Testis (tissue), 2 donors: ENCODE measurements at regions not wholly inside any gene's neighbourhood (a gene's known extent, or its start where the extent isn't known, plus 50 kb on each side); places are given as distances from the start of the nearest gene placed in this dataset.

Experiments
- DNase-seq: peaks from one replicate; pipeline ENCODE4 v3.0.0-alpha.2; 2019
- H3K27ac ChIP-seq, 2 donors: fragments of 200-600 bp; sonication (generic); one replicate each; pipeline ENCODE4 v1.5.1; 2019
- H3K27me3 ChIP-seq: fragments of 200-600 bp; sonication (generic); one replicate; pipeline ENCODE4 v1.5.1; 2019
- H3K36me3 ChIP-seq: fragments of 200-600 bp; sonication (generic); one replicate; pipeline ENCODE4 v1.5.1; 2017; ENCODE audit warnings: low read depth; ENCODE audit errors: missing control alignments
- H3K4me1 ChIP-seq: fragments of 200-600 bp; sonication (generic); one replicate; pipeline ENCODE4 v1.5.1; 2019
- H3K4me3 ChIP-seq, 2 donors: fragments of 200-600 bp; sonication (generic); one replicate each; pipeline ENCODE4 v1.5.1; 2017 to 2019
- H3K9me3 ChIP-seq: fragments of 200-600 bp; sonication (generic); one replicate; pipeline ENCODE4 v1.5.1; 2017
- POLR2A ChIP-seq: fragments of 450-650 bp; IDR thresholded peaks from one replicate; pipeline ENCODE4 v1.6.1; 2017; ENCODE audit warnings: antibody characterized with exemption, mild to moderate bottlenecking, moderate library complexity
- WGBS, 2 donors: methylation state at CpG; one replicate each; pipeline ENCODE4 v1.1.5; 2018; 5-methylcytosine and 5-hydroxymethylcytosine counted together
- intact Hi-C: fragments of 100-400 bp; cut with DNase I; formaldehyde crosslinking; loops from one replicate; pipeline ENCODE4 v1.15.1; 2023; ENCODE audit warnings: low total_unique reads
- TF ChIP-seq, protein P1 (sequence below), 3 experiments: fragments of 450-650 bp in 2 of 3; fragments of 200-600 bp in 1 of 3; sonication (generic) in 1 of 3; IDR thresholded peaks; one replicate each; pipeline ENCODE4 v1.5.1; 2016 to 2019; ENCODE audit warnings: antibody characterized with exemption in 3 of 3, mild to moderate bottlenecking in 2 of 3, moderate library complexity in 1 of 3

DNA sequence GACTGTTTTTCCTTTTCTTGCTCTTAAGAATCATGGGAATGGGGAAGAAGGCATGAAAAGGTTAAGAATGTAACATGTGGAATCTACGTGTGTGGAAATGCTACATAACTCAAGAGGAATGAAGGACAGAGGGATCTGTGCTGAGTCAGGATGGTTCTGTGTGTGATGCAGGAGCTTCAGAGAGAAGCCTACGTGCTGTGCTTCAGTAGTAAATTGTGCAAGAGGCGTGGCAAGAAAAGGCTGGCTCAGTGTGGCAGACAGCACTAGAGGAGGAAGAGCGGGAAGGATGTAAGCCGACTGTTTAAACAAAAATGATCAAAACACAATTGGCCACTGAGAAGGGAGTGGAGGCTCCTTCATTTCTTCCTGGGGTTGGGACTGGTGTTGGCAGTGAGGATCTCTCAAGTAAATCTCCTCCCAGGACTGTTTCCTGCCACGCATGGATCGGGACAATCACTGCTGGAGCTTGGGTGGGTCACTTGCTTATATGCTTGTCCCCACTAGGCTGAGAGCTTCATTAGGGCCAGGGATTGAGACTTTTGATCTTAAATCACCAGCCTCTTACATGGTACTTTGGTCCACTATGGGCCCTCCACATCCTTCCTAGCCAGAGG lies 59.4 kb upstream of the BASP1 start:
- Histone ChIP-seq H3K9me3 (no peaks in the 10 kb centered on the region), H3K36me3 (no peaks in the 10 kb centered on the region), H3K27me3 (no peaks in the 10 kb centered on the region), H3K27ac (no peak overlapping the region), H3K4me3 (no peak overlapping the region), H3K4me1 (no peaks in the 10 kb centered on the region)
- no peak for TF ChIP-seq POLR2A
- TF ChIP-seq, protein P1, sequence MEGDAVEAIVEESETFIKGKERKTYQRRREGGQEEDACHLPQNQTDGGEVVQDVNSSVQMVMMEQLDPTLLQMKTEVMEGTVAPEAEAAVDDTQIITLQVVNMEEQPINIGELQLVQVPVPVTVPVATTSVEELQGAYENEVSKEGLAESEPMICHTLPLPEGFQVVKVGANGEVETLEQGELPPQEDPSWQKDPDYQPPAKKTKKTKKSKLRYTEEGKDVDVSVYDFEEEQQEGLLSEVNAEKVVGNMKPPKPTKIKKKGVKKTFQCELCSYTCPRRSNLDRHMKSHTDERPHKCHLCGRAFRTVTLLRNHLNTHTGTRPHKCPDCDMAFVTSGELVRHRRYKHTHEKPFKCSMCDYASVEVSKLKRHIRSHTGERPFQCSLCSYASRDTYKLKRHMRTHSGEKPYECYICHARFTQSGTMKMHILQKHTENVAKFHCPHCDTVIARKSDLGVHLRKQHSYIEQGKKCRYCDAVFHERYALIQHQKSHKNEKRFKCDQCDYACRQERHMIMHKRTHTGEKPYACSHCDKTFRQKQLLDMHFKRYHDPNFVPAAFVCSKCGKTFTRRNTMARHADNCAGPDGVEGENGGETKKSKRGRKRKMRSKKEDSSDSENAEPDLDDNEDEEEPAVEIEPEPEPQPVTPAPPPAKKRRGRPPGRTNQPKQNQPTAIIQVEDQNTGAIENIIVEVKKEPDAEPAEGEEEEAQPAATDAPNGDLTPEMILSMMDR (IDR thresholded peaks at IDR 0.05) = no peak
- DNase-seq = no peak
- 87 to 88% methylated on average over 7 of the region's 7 CpGs for WGBS, 2 donors
- intact Hi-C loops = no loop called here

DNA sequence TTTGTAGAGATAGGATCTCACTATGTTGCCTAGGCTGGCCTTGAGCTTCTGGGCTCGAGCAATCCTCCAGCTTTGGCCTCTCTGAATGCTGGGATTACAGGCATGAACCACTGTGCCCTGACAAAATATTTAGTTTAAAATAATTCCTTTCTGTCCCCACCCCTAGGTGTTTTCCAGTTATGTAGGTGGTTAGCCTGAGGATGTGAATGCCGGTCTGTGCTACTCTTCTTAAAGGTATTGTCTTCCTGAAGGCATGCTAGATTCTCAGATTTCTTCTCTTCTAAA lies 56.7 kb upstream of the BASP1 start:
- 61 to 78% methylated on average over 2 of the region's 2 CpGs for WGBS, 2 donors
- TF ChIP-seq, protein P1 (IDR thresholded peaks at IDR 0.05) = no peak
- no peak for TF ChIP-seq POLR2A
- H3K9me3 ChIP-seq = no peaks in the 10 kb centered on the region
- DNase-seq = no peak
- H3K4me1 ChIP-seq = no peaks in the 10 kb centered on the region
- intact Hi-C loops = no loop called here
- no peaks in the 10 kb centered on the region for H3K36me3 ChIP-seq
- no peaks in the 10 kb centered on the region for H3K27me3 ChIP-seq
- no peak overlapping the region for H3K27ac ChIP-seq
- no peak overlapping the region for H3K4me3 ChIP-seq

DNA sequence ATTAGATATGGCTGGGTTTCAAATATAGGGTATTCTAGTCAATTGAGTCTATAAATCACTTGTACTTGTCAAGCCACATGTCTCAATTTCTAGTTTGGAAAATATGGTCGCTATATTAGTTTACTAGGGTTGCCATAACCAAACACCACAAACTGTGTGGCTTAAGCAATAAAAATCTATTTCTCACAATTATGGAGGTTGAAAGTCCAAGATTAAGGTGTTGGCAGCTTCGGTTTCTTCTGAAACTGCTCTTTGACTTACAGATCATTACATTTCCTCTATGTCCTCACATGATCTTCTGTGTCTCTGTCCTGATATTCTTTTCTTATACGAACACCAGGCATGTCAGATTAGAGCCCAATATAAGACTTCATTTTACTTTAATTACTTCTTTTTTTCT lies 55.8 kb upstream of the BASP1 start:
- 96 to 97% methylated on average over 3 of the region's 3 CpGs for WGBS, 2 donors
- Histone ChIP-seq H3K4me1 (no peaks in the 10 kb centered on the region), H3K36me3 (no peaks in the 10 kb centered on the region), H3K27ac (no peak overlapping the region), H3K9me3 (no peaks in the 10 kb centered on the region), H3K27me3 (no peaks in the 10 kb centered on the region), H3K4me3 (no peak overlapping the region)
- DNase-seq = no peak
- TF ChIP-seq, protein P1 (IDR thresholded peaks at IDR 0.05) = no peak
- intact Hi-C loops = no loop called here

DNA sequence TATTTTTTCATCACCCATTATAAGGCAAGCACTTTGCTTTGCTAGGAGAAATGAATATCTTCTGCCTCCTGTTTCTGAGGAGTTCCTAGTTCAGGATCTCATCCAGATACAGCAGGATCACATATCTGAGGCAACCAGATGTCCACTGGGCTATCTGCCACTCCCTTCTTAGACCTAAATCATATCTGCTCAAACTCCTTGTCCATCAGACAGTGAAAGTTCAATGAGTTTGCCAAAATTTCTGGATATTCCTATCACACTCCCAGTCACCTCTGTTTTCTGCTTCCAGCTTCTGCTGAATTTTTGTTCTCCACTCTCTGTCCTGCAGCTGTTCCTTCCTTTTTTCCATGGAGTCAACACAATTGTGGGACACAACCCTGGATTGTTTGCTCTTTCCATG lies 54.2 kb upstream of the BASP1 start:
- Histone ChIP-seq H3K27me3 (no peaks in the 10 kb centered on the region), H3K9me3 (no peaks in the 10 kb centered on the region), H3K36me3 (no peaks in the 10 kb centered on the region), H3K27ac (no peak overlapping the region), H3K4me3 (no peak overlapping the region), H3K4me1 (no peaks in the 10 kb centered on the region)
- no peak for DNase-seq
- intact Hi-C loops = no loop called here
- no peak for TF ChIP-seq POLR2A
- TF ChIP-seq, protein P1 (IDR thresholded peaks at IDR 0.05) = no peak

DNA sequence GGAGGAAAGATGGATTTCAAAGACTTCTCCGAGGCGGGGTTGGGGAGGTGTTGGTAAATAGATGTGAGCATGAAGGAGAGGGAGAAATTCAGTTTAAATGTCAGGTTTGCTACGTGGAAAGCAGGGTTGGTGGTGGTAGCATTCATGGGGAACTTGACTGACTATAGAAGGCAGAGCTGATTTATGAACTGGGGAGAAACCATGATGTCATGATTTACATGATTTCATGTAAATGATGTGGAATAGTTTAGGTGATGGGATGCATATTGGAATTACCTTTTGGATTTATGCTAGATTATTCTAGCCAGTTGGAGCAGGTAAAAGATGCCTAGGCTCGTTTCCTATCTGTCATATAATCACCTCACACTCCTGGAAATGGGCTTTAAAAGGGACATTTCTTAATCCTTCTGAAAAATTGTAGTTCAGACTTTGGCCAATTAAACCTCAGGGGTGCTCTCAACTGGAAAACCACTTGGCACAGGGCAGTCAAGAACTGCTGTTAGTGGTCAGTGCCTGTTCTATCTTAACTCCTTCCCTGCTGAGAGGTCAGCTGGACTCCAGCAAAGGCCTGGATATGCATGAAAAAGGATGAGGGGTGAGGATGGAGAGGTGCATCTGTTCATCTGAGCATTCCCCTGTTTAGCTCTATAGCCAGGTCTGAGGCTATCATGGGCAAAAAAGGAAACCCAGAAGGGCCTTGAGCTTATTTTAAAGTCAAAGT lies 50.1 kb upstream of the BASP1 start:
- H3K4me3 ChIP-seq = no peak overlapping the region
- 75 to 87% methylated on average over 4 of the region's 4 CpGs for WGBS, 2 donors
- no peak overlapping the region for H3K27ac ChIP-seq
- intact Hi-C loops = no loop called here
- no peaks in the 10 kb centered on the region for H3K27me3 ChIP-seq
- DNase-seq = no peak
- no peaks in the 10 kb centered on the region for H3K4me1 ChIP-seq
- no peaks in the 10 kb centered on the region for H3K36me3 ChIP-seq
- no peaks in the 10 kb centered on the region for H3K9me3 ChIP-seq
- TF ChIP-seq, protein P1 (IDR thresholded peaks at IDR 0.05) = no peak
- TF ChIP-seq POLR2A = no peak
